ENCODE measurements at regions not wholly inside any gene's neighbourhood (a gene's known extent, or its start where the extent isn't known, plus 50 kb on each side); places are given as distances from the start of the nearest gene placed in this dataset.

DNA sequence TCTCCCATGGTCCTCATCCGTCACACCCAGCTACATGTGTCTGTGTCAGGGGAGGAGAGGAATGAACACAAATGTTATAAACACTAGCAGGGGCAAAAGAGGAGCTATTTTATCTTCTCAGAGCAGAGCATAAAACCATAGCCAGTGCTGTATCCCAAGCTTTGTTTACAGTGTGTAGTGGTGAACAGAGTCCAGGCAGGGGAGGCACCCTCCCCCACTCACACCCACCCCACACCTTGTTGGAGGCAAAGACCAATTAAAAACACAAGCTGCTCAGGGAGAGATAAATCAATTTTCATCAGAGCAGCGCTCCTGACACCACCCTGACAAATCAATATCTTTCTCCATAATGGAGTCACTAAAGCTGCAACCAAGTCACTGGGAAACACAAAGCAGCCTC lies 132.6 kb upstream of the CCL2 start:
- H3K9me3 ChIP-seq: no peaks in the 10 kb centered on the region
- H3K4me3 ChIP-seq: no peak overlapping the region
- no peaks in the 10 kb centered on the region for H3K27me3 ChIP-seq
- H3K4me1 ChIP-seq: no peaks in the 10 kb centered on the region
- no peak overlapping the region for H3K27ac ChIP-seq
- H3K36me3 ChIP-seq: no peaks in the 10 kb centered on the region
- TF ChIP-seq, protein P1, sequence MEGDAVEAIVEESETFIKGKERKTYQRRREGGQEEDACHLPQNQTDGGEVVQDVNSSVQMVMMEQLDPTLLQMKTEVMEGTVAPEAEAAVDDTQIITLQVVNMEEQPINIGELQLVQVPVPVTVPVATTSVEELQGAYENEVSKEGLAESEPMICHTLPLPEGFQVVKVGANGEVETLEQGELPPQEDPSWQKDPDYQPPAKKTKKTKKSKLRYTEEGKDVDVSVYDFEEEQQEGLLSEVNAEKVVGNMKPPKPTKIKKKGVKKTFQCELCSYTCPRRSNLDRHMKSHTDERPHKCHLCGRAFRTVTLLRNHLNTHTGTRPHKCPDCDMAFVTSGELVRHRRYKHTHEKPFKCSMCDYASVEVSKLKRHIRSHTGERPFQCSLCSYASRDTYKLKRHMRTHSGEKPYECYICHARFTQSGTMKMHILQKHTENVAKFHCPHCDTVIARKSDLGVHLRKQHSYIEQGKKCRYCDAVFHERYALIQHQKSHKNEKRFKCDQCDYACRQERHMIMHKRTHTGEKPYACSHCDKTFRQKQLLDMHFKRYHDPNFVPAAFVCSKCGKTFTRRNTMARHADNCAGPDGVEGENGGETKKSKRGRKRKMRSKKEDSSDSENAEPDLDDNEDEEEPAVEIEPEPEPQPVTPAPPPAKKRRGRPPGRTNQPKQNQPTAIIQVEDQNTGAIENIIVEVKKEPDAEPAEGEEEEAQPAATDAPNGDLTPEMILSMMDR (IDR thresholded peaks at IDR 0.05): no peak
- TF ChIP-seq POLR2A (IDR thresholded peaks at IDR 0.05): no peak
- no peak for DNase-seq

DNA sequence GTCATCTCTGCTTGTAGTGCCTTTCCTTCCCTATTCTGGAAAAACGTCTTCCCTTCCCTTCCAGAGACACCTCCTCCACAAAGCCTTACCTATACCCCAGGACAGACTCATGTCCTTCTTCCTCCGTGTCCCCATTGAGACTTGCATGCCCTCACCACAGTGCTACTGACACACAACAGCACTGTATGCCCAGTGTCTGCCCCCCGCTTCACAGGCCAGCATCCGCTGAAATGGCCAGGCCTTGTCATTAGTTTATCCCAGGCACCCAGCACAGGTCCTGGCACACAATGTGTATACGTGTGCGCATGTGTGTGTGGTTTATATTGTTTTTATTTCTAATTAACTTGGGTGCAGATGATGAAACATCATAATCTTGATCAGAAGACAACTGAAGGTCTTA lies 130.1 kb upstream of the CCL2 start:
- H3K36me3 ChIP-seq: no peaks in the 10 kb centered on the region
- no peak for TF ChIP-seq POLR2A (IDR thresholded peaks at IDR 0.05)
- TF ChIP-seq, protein P1 (IDR thresholded peaks at IDR 0.05): no peak
- no peaks in the 10 kb centered on the region for H3K27me3 ChIP-seq
- H3K4me3 ChIP-seq: no peak overlapping the region
- no peaks in the 10 kb centered on the region for H3K9me3 ChIP-seq
- no peak overlapping the region for H3K27ac ChIP-seq
- no peaks in the 10 kb centered on the region for H3K4me1 ChIP-seq
- no peak for DNase-seq

DNA sequence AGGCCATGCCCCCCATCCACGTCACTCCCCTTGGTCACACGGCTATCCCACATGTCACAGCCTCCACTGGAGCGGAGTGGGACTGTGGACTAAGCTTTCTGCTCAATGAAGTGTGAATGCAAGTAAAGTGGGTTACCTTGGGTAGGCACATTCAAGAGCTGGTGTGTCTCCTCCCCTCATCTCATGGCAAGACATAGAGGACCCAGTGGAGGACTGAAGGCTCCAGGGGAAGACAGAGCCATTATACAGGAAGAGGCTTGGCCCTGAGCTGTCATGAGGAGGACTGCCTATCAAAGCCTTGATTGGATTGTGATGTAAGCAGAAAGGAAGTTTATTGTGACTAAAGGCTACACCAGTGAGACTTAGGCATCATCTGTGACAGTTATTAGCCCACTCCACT lies 129.2 kb upstream of the CCL2 start:
- Histone ChIP-seq H3K27me3 (no peaks in the 10 kb centered on the region), H3K4me1 (no peaks in the 10 kb centered on the region), H3K4me3 (no peak overlapping the region), H3K9me3 (no peaks in the 10 kb centered on the region), H3K36me3 (no peaks in the 10 kb centered on the region), H3K27ac (no peak overlapping the region)
- DNase-seq: no peak
- TF ChIP-seq, protein P1 (IDR thresholded peaks at IDR 0.05): no peak
- TF ChIP-seq POLR2A (IDR thresholded peaks at IDR 0.05): no peak

DNA sequence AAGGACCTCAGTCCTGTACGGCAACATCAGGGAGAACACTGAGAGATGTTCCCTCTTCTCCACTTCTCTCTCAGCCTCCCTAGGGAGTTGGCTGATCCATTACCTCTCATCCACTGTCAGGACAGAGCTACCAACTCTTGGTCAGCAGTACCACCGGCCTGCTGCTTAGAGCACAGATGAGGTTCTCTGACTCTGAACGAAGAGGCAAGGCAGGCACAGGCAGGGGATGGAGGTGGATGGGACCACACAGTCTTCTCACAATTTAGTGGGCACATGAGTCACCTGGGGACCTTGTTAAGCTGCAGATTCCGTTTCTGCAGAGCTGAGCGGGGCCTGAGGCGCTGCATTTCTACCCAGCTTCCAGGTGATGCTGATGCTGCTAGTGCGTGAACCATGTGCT lies 128.6 kb upstream of the CCL2 start:
- H3K4me3 ChIP-seq: no peak overlapping the region
- H3K27me3 ChIP-seq: no peaks in the 10 kb centered on the region
- no peak for DNase-seq
- H3K4me1 ChIP-seq: no peaks in the 10 kb centered on the region
- no peak overlapping the region for H3K27ac ChIP-seq
- H3K36me3 ChIP-seq: no peaks in the 10 kb centered on the region
- H3K9me3 ChIP-seq: no peaks in the 10 kb centered on the region
- TF ChIP-seq POLR2A (IDR thresholded peaks at IDR 0.05): no peak
- TF ChIP-seq, protein P1 (IDR thresholded peaks at IDR 0.05): no peak

DNA sequence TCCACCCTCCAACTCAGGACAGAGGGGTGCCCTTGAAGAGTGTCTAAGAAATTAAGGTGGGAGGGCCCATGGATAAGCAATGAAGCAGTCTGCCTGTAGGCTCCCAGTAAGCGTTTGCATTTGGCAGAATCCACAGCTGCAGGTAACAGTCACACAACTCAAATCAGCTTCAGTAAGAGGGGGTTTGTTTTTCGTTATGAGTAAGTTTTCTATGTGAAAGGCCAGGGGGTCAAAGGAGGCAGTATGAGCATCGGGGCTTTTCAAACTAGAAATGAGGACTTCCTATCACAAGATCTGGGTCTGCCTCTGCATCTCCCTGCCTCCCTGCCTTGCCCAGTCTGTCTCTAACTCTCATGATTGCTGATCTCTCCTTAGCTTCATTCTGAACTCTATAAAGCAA lies 128.1 kb upstream of the CCL2 start:
- H3K27me3 ChIP-seq: no peaks in the 10 kb centered on the region
- H3K4me3 ChIP-seq: no peak overlapping the region
- no peaks in the 10 kb centered on the region for H3K9me3 ChIP-seq
- no peaks in the 10 kb centered on the region for H3K36me3 ChIP-seq
- DNase-seq: no peak
- TF ChIP-seq POLR2A (IDR thresholded peaks at IDR 0.05): no peak
- TF ChIP-seq, protein P1 (IDR thresholded peaks at IDR 0.05): no peak
- no peaks in the 10 kb centered on the region for H3K4me1 ChIP-seq
- H3K27ac ChIP-seq: no peak overlapping the region

DNA sequence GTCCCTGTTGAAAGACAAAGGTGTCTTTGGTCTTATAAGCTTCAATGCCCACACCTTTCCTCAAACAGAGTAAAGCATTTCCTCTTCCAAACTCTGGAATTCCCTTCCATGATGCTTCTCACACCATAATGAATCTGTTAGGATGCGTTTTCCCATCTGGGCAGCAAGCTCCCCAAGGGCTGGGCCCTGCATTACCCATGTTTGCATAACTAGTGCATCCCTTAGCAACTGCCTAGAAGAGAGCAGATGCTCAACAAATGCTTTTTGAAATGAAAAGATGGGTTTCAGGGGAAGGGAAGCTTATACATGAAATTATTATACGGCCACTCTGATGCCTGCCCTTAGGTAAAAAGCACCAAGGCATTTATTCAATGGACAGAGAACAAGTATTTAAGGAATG lies 124.5 kb upstream of the CCL2 start:
- Histone ChIP-seq H3K36me3 (no peaks in the 10 kb centered on the region), H3K9me3 (no peaks in the 10 kb centered on the region), H3K4me3 (no peak overlapping the region), H3K27ac (no peak overlapping the region), H3K4me1 (no peaks in the 10 kb centered on the region), H3K27me3 (no peaks in the 10 kb centered on the region)
- no peak for DNase-seq
- TF ChIP-seq POLR2A (IDR thresholded peaks at IDR 0.05): no peak

All from Peyer's patch (tissue), 4 donors.